ENCODE measurements at regions not wholly inside any gene's neighbourhood (a gene's known extent, or its start where the extent isn't known, plus 50 kb on each side); places are given as distances from the start of the nearest gene placed in this dataset.

- TF ChIP-seq CTCF (IDR thresholded peaks at IDR 0.05) (no peak), POLR2A (IDR thresholded peaks at IDR 0.05) (no peak)
- Histone ChIP-seq H3K36me3 (no peaks in the 10 kb centered on the region), H3K9me3 (peaks cover 0 to 11% (median 0%) of the 10 kb centered on the region in 3 donors), H3K27ac (peak overlapping the region in 2 of 4 donors; percentile 22 to 36), H3K4me3 (no peak overlapping the region), H3K27me3 (no peaks in the 10 kb centered on the region), H3K4me1 (peaks cover 0 to 27% (median 3%) of the 10 kb centered on the region in 3 donors)
- intact Hi-C loops (cut with DNase I) = no loop called here
- no peak for DNase-seq
- WGBS, 2 donors = 63 to 70% methylated on average over 6 to 7 of the region's 7 CpGs
Observed at GRCh38 chr3:41120460-41120859, 78.8 kb upstream of the CTNNB1 start.

GRCh38 chr3:41125258-41125657, 74.0 kb upstream of the CTNNB1 start:
- TF ChIP-seq POLR2A (IDR thresholded peaks at IDR 0.05) (no peak), CTCF (IDR thresholded peaks at IDR 0.05) (no peak)
- no peaks in the 10 kb centered on the region for H3K36me3 ChIP-seq
- peaks cover 0 to 6% (median 0%) of the 10 kb centered on the region in 3 donors for H3K4me1 ChIP-seq
- no peaks in the 10 kb centered on the region for H3K27me3 ChIP-seq
- H3K9me3 ChIP-seq = peaks cover 0 to 27% (median 4%) of the 10 kb centered on the region in 3 donors
- H3K27ac ChIP-seq = no peak overlapping the region
- H3K4me3 ChIP-seq = no peak overlapping the region
- intact Hi-C loops (cut with DNase I) = no loop called here
- DNase-seq = no peak
- 63 to 68% methylated on average over 1 to 2 of the region's 2 CpGs for WGBS, 2 donors

- WGBS, 2 donors = 77 to 96% methylated on average over 4 of the region's 4 CpGs
- intact Hi-C loops (cut with DNase I) = no loop called here
- H3K4me1 ChIP-seq = no peaks in the 10 kb centered on the region
- DNase-seq = no peak
- H3K4me3 ChIP-seq = no peak overlapping the region
- no peak for TF ChIP-seq CTCF (IDR thresholded peaks at IDR 0.05)
- TF ChIP-seq POLR2A (IDR thresholded peaks at IDR 0.05) = no peak
- no peaks in the 10 kb centered on the region for H3K27me3 ChIP-seq
- H3K9me3 ChIP-seq = peaks cover 0 to 31% (median 6%) of the 10 kb centered on the region in 3 donors
- H3K27ac ChIP-seq = no peak overlapping the region
- H3K36me3 ChIP-seq = no peaks in the 10 kb centered on the region
Observed at GRCh38 chr3:41126472-41126871, 72.8 kb upstream of the CTNNB1 start.

- Histone ChIP-seq H3K9me3 (peaks cover 0 to 31% (median 6%) of the 10 kb centered on the region in 3 donors), H3K4me1 (no peaks in the 10 kb centered on the region), H3K27ac (no peak overlapping the region), H3K27me3 (no peaks in the 10 kb centered on the region), H3K4me3 (no peak overlapping the region), H3K36me3 (no peaks in the 10 kb centered on the region)
- no peak for DNase-seq
- intact Hi-C loops (cut with DNase I) = no loop called here
- TF ChIP-seq POLR2A (IDR thresholded peaks at IDR 0.05) (no peak), CTCF (IDR thresholded peaks at IDR 0.05) (no peak)
- WGBS, 2 donors = 88 to 91% methylated on average over 1 of the region's 1 CpG
Observed at GRCh38 chr3:41126961-41127360, 72.3 kb upstream of the CTNNB1 start.

GRCh38 chr3:41127414-41127813, 71.9 kb upstream of the CTNNB1 start:
- WGBS, 2 donors = 85% methylated on average over 2 of the region's 2 CpGs; no CpG with 5 or more reads in 1 of the 2 donors
- TF ChIP-seq POLR2A (IDR thresholded peaks at IDR 0.05) (no peak), CTCF (IDR thresholded peaks at IDR 0.05) (no peak)
- no peaks in the 10 kb centered on the region for H3K36me3 ChIP-seq
- intact Hi-C loops (cut with DNase I) = no loop called here
- no peak overlapping the region for H3K27ac ChIP-seq
- no peak overlapping the region for H3K4me3 ChIP-seq
- H3K4me1 ChIP-seq = no peaks in the 10 kb centered on the region
- H3K9me3 ChIP-seq = peaks cover 0 to 31% (median 6%) of the 10 kb centered on the region in 3 donors
- no peak for DNase-seq
- no peaks in the 10 kb centered on the region for H3K27me3 ChIP-seq

All from esophagus squamous epithelium (tissue), 5 donors.